ENCODE measurements at regions not wholly inside any gene's neighbourhood (a gene's known extent, or its start where the extent isn't known, plus 50 kb on each side); places are given as distances from the start of the nearest gene placed in this dataset.

GRCh38 chr13:89053418-89053817 lies 1382.2 kb downstream of the SLITRK5 start:
- DNase-seq (ENCODE audit: low spot score): no peak
- Histone ChIP-seq H3K9ac (ENCODE audit: low read depth in 1 of 2, low read length in 2 of 2) (no peak overlapping the region), H3K27me3 (ENCODE audit: control insufficient read depth in 4 of 4, insufficient read depth in 4 of 4, low read length in 3 of 4) (no peaks in the 10 kb centered on the region), H3K27ac (ENCODE audit: low read depth in 1 of 2, low read length in 2 of 2) (no peak overlapping the region), H3K36me3 (ENCODE audit: control insufficient read depth in 4 of 4, insufficient read depth in 3 of 4, low read depth in 1 of 4, low read length in 3 of 4) (no peaks in the 10 kb centered on the region), H3K9me3 (ENCODE audit: control insufficient read depth in 4 of 4, low read length in 3 of 4) (no peaks in the 10 kb centered on the region), H3K4me1 (ENCODE audit: control insufficient read depth in 4 of 4, insufficient read depth in 4 of 4, low read length in 3 of 4) (no peaks in the 10 kb centered on the region), H3K4me3 (ENCODE audit: low read depth in 1 of 3, low read length in 3 of 3) (no peak overlapping the region)
- TF ChIP-seq CTCF (IDR thresholded peaks at IDR 0.05; ENCODE audit: low read depth, low read length, missing input control) (no peak), MAX (IDR thresholded peaks at IDR 0.05) (no peak), GABPA (IDR thresholded peaks at IDR 0.05 in 1 of 2, conservative IDR thresholded peaks at IDR 0.05 in 1 of 2) (no peak), JUND (IDR thresholded peaks at IDR 0.05) (no peak), YY1 (IDR thresholded peaks at IDR 0.05) (no peak), SP1 (IDR thresholded peaks at IDR 0.05) (no peak), FOXA1 (IDR thresholded peaks at IDR 0.05) (no peak), FOXA2 (IDR thresholded peaks at IDR 0.05) (no peak), NR2F2 (IDR thresholded peaks at IDR 0.05) (no peak), ZBTB33 (IDR thresholded peaks at IDR 0.05) (no peak), REST (IDR thresholded peaks at IDR 0.05) (no peak)
- WGBS: 64% methylated on average over 1 of the region's 1 CpG

GRCh38 chr13:89057274-89057673 lies 1386.1 kb downstream of the SLITRK5 start:
- Histone ChIP-seq H3K36me3 (ENCODE audit: control insufficient read depth in 4 of 4, insufficient read depth in 3 of 4, low read depth in 1 of 4, low read length in 3 of 4) (no peaks in the 10 kb centered on the region), H3K27me3 (ENCODE audit: control insufficient read depth in 4 of 4, insufficient read depth in 4 of 4, low read length in 3 of 4) (peaks cover 0 to 8% (median 0%) of the 10 kb centered on the region in 4 donors), H3K4me1 (ENCODE audit: control insufficient read depth in 4 of 4, insufficient read depth in 4 of 4, low read length in 3 of 4) (no peaks in the 10 kb centered on the region), H3K9ac (ENCODE audit: low read depth in 1 of 2, low read length in 2 of 2) (no peak overlapping the region), H3K4me3 (ENCODE audit: low read depth in 1 of 3, low read length in 3 of 3) (no peak overlapping the region), H3K27ac (ENCODE audit: low read depth in 1 of 2, low read length in 2 of 2) (no peak overlapping the region), H3K9me3 (ENCODE audit: control insufficient read depth in 4 of 4, low read length in 3 of 4) (no peaks in the 10 kb centered on the region)
- no peak for DNase-seq (ENCODE audit: low spot score)
- no peak for TF ChIP-seq RXRA (IDR thresholded peaks at IDR 0.05)

Data from liver (tissue), 8 donors.